GM18867 (cell line): ENCODE measurements at regions not wholly inside any gene's neighbourhood (a gene's known extent, or its start where the extent isn't known, plus 50 kb on each side); places are given as distances from the start of the nearest gene placed in this dataset.

Experiments used
- ATAC-seq: cut with Tn5 transposase; IDR thresholded peaks from one replicate; pipeline ENCODE4 v1.9.1; 2021; ENCODE audit warnings: mild to moderate bottlenecking, moderate library complexity; ENCODE audit not compliant: unreplicated experiment

- no peak for ATAC-seq
Measured at GRCh38 chr22:49213731-49214352, 613.8 kb downstream of the BRD1 start.

- ATAC-seq: no peak
Measured at GRCh38 chr22:49212466-49212865, 615.2 kb downstream of the BRD1 start.

GRCh38 chr22:49212002-49212401, 615.7 kb downstream of the BRD1 start:
- no peak for ATAC-seq

- no peak for ATAC-seq
Measured at GRCh38 chr22:49211176-49211575, 616.5 kb downstream of the BRD1 start.

- no peak for ATAC-seq
Measured at GRCh38 chr22:49210606-49211005, 617.1 kb downstream of the BRD1 start.

GRCh38 chr22:49209452-49210195, 618.0 kb downstream of the BRD1 start:
- no peak for ATAC-seq

GRCh38 chr22:49208768-49209252, 618.9 kb downstream of the BRD1 start:
- ATAC-seq: no peak

- no peak for ATAC-seq
Measured at GRCh38 chr22:49208004-49208402, 619.7 kb downstream of the BRD1 start.

- ATAC-seq: no peak
Measured at GRCh38 chr22:49207008-49208003, 620.4 kb downstream of the BRD1 start.

GRCh38 chr22:49206281-49206680, 621.4 kb downstream of the BRD1 start:
- no peak for ATAC-seq

GRCh38 chr22:49205483-49205800, 622.2 kb downstream of the BRD1 start:
- ATAC-seq: no peak

GRCh38 chr22:49204599-49205482, 622.8 kb downstream of the BRD1 start:
- no peak for ATAC-seq

- ATAC-seq: no peak
Measured at GRCh38 chr22:49203859-49204598, 623.6 kb downstream of the BRD1 start.

- ATAC-seq: no peak
Measured at GRCh38 chr22:49203091-49203858, 624.4 kb downstream of the BRD1 start.

- ATAC-seq: no peak
Measured at GRCh38 chr22:49202226-49202625, 625.4 kb downstream of the BRD1 start.

- no peak for ATAC-seq
Measured at GRCh38 chr22:49201046-49201970, 626.4 kb downstream of the BRD1 start.

GRCh38 chr22:49199224-49199623, 628.4 kb downstream of the BRD1 start:
- ATAC-seq: no peak

GRCh38 chr22:49198705-49199084, 629.0 kb downstream of the BRD1 start:
- no peak for ATAC-seq
